ENCODE measurements at regions not wholly inside any gene's neighbourhood (a gene's known extent, or its start where the extent isn't known, plus 50 kb on each side); places are given as distances from the start of the nearest gene placed in this dataset.

DNA sequence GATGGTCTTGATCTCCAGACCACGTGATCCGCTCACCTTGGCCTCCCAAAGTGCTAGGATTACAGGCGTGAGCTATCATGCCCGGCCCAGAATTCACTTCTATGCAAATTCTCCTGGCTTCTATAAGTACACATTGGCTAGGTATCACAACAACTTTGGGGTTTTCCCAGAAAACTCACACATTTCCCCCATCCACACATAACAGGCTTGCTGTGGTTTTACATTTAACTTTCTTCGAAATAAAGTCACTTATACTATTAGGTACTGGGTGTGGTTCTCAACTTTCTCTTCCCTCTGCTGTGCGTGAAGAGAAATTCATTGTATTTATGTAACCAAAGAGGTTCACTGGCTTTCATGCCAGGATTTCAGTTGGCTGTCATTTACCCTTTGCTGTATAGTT lies 439.4 kb upstream of the CWC22 start:
- Histone ChIP-seq H4K8ac (replicated peaks; ENCODE audit: insufficient read length, low read depth, low read length) (no peak overlapping the region), H2AK5ac (ENCODE audit: insufficient read length, low read length) (no peak overlapping the region), H2BK20ac (ENCODE audit: low read depth, low read length, poor library complexity, severe bottlenecking) (no peak overlapping the region), H2BK5ac (ENCODE audit: insufficient read length, low read length) (no peak overlapping the region), H4K20me1 (ENCODE audit: control insufficient read depth, insufficient read depth, insufficient read length) (no peaks in the 10 kb centered on the region), H2AFZ (ENCODE audit: low read length) (no peak overlapping the region), H3K79me1 (ENCODE audit: insufficient read depth, low read depth, low read length, poor library complexity, severe bottlenecking) (no peaks in the 10 kb centered on the region), H2BK12ac (ENCODE audit: insufficient read length, low read depth, low read length) (no peak overlapping the region), H3K18ac (ENCODE audit: insufficient read length, low read depth, low read length) (no peak overlapping the region), H4K91ac (ENCODE audit: insufficient read length, low read depth, low read length) (no peak overlapping the region), H3K4me1 (ENCODE audit: insufficient read depth, low read length) (no peaks in the 10 kb centered on the region), H2BK120ac (ENCODE audit: low read depth, low read length, poor library complexity, severe bottlenecking) (no peak overlapping the region), H3K9ac (ENCODE audit: extremely low read depth, insufficient read length, low read length) (no peak overlapping the region), H3K56ac (ENCODE audit: insufficient read length, low read depth, low read length) (no peak overlapping the region), H3K27ac (ENCODE audit: insufficient read length, low read depth, low read length) (no peak overlapping the region), H3K23ac (ENCODE audit: insufficient read length, low read depth, low read length) (no peak overlapping the region), H3K23me2 (ENCODE audit: insufficient read length, low read depth, low read length, poor library complexity, severe bottlenecking) (no peaks in the 10 kb centered on the region), H3T11ph (ENCODE audit: low read length) (no peak overlapping the region), H4K5ac (ENCODE audit: insufficient read length, low read depth, low read length) (no peak overlapping the region), H3K79me2 (ENCODE audit: insufficient read depth, low read length) (no peaks in the 10 kb centered on the region), H3K27me3 (ENCODE audit: insufficient read depth, low read length) (no peaks in the 10 kb centered on the region), H3K9me3 (ENCODE audit: control insufficient read depth, low read depth, low read length) (no peaks in the 10 kb centered on the region), H3K4me2 (ENCODE audit: insufficient read depth, insufficient read length, low read length) (no peak overlapping the region), H2BK15ac (ENCODE audit: low read depth, low read length) (no peak overlapping the region), H3K14ac (ENCODE audit: insufficient read depth, low read length) (no peak overlapping the region), H3K4ac (ENCODE audit: low read depth, low read length) (no peak overlapping the region)
- Mint-ChIP-seq H3K4me1 (no peaks in the 10 kb centered on the region), H3K27me3 (ENCODE audit: low read depth) (no peaks in the 10 kb centered on the region), H3K4me3 (no peak overlapping the region), H3K27ac (no peak overlapping the region; a peak in 1 of 7 replicates), H3K36me3 (ENCODE audit: insufficient read depth in 1 of 3, low read depth in 3 of 3) (no peaks in the 10 kb centered on the region; a peak in 1 of 7 replicates), H3K9me3 (no peaks in the 10 kb centered on the region; a peak in 1 of 5 replicates)
- no peak for DNase-seq
- WGBS (ENCODE audit: extremely low coverage, insufficient read length, low lambda C conversion rate), result no CpG with 5 or more reads among the region's 6 CpGs
- TF ChIP-seq, protein P1, sequence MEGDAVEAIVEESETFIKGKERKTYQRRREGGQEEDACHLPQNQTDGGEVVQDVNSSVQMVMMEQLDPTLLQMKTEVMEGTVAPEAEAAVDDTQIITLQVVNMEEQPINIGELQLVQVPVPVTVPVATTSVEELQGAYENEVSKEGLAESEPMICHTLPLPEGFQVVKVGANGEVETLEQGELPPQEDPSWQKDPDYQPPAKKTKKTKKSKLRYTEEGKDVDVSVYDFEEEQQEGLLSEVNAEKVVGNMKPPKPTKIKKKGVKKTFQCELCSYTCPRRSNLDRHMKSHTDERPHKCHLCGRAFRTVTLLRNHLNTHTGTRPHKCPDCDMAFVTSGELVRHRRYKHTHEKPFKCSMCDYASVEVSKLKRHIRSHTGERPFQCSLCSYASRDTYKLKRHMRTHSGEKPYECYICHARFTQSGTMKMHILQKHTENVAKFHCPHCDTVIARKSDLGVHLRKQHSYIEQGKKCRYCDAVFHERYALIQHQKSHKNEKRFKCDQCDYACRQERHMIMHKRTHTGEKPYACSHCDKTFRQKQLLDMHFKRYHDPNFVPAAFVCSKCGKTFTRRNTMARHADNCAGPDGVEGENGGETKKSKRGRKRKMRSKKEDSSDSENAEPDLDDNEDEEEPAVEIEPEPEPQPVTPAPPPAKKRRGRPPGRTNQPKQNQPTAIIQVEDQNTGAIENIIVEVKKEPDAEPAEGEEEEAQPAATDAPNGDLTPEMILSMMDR (conservative IDR thresholded peaks at IDR 0.05), result no peak

Data from H9 (cell line).